ENCODE measurements at regions not wholly inside any gene's neighbourhood (a gene's known extent, or its start where the extent isn't known, plus 50 kb on each side); places are given as distances from the start of the nearest gene placed in this dataset.

DNA sequence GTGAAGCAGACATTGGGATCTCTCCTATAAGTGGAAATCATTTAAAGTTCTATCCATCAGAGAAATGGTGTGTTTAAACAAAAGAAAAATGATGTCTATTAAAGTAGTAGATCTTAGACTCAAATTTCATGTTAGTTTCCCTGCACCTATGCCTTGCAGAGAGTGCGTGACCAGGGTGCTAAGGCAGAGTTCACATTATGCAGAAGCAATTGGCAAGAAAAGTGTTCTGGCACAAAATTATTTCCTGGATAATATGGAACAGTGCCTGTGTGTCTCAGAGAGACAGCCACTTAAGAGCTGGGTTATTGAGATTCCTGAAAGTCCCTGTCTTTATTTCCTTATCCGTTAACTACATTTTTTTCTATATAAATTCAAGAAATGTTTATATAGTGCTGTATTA lies 457.0 kb downstream of the CDH8 start:
- TF ChIP-seq, protein P1, sequence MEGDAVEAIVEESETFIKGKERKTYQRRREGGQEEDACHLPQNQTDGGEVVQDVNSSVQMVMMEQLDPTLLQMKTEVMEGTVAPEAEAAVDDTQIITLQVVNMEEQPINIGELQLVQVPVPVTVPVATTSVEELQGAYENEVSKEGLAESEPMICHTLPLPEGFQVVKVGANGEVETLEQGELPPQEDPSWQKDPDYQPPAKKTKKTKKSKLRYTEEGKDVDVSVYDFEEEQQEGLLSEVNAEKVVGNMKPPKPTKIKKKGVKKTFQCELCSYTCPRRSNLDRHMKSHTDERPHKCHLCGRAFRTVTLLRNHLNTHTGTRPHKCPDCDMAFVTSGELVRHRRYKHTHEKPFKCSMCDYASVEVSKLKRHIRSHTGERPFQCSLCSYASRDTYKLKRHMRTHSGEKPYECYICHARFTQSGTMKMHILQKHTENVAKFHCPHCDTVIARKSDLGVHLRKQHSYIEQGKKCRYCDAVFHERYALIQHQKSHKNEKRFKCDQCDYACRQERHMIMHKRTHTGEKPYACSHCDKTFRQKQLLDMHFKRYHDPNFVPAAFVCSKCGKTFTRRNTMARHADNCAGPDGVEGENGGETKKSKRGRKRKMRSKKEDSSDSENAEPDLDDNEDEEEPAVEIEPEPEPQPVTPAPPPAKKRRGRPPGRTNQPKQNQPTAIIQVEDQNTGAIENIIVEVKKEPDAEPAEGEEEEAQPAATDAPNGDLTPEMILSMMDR (IDR thresholded peaks at IDR 0.05) = no peak
- no peak for TF ChIP-seq POLR2A (IDR thresholded peaks at IDR 0.05)

Measured in prostate gland (tissue), 2 donors.